ENCODE measurements at regions not wholly inside any gene's neighbourhood (a gene's known extent, or its start where the extent isn't known, plus 50 kb on each side); places are given as distances from the start of the nearest gene placed in this dataset.
"Not testable (repeated sequence)": the region's sequence is repeated elsewhere in the genome, so short reads cannot be mapped to it uniquely, and the experiment has no call there.

DNA sequence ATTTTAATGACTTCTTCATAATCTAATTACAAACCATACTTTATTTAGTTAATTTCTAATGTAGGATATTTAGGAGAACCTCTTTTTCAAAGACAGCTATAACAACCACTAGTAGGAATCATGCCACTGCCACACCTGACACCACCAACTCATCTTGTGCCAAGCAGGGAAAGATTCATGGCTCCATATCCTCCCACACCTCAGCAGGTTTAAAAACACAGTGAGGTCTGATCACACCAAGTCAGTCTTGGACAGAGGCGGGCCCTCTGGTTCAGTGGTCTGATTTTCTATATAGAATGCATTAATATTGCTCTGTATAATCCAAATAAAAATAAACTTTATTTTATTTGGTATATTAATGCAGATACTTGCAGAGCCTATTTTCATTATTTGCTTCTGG lies 227.7 kb upstream of the TTC29 start:
- DNase-seq = no peak

DNA sequence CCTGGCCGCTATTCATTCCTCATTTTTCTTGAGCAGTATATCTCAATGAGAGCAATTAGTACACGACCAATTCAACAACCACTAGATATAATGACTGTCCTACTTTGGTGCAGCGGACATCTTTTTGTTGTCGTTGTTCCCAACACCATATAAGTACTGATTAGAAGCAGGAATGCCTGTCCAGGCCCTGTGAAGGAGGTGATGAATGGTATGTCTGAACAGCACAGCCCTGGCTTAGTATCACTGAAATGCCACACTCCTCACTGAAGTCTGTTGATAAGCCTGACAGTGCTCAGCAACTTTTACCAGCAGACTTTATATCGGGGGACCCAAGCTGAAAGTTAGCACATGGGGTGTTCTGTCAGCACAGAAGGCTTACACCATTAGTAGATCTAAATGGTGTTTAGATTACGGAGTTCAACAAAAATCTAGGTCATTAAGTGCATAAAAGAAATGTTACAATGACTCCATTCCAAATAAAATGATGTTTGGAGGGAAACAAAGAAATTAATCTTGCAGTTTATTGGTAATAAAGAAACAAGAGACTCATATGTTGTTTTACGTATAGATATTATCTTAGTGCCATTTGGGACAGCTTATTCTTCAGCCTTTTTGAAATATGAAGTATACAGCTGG lies 228.3 kb upstream of the TTC29 start:
- no peak for DNase-seq

DNA sequence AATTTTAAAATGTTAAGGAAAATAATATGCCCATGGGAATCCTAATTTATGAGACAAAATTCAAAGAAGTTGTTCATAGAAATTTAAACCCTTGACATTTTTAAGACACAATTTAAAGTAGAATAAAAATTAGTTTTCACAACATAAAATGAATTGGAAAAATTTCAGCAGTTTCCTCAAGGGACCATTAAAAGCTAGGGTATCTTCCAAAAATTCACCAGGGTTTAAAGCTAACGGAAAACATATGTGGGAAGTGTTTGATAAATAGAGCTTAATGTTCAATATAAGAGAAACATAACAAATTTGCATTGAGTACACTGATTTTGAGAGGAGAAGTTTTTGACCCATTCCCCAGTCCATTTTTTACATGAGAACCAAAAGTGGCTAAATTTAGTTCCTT lies 228.9 kb upstream of the TTC29 start:
- DNase-seq = no peak

DNA sequence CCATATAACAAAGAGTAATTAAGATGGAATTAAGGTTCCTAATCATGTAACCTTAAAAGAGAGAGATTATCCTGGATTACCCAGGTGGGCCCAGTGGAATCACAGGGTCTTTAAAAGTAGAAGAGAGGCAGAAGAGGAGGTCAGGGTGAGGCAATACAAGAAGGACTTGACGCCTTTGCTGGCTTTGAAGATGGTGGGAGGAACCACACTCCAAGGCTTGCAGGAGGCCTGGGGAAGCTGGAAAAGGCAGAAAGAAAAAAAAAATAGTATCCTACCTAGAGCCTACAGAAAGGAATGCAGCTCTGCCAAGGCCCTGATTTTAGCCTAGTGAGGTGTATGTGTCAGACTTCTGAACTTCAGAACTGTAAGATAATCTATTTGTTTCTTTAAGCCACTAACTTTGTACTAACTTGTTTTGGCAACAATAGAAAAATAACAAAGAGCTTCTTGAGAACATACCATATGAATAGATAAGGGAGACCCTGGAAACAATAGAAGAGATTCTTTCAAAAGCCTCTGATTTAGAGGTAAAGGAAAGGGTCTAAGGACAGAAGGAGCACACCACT lies 229.9 kb upstream of the TTC29 start:
- DNase-seq = no peak

DNA sequence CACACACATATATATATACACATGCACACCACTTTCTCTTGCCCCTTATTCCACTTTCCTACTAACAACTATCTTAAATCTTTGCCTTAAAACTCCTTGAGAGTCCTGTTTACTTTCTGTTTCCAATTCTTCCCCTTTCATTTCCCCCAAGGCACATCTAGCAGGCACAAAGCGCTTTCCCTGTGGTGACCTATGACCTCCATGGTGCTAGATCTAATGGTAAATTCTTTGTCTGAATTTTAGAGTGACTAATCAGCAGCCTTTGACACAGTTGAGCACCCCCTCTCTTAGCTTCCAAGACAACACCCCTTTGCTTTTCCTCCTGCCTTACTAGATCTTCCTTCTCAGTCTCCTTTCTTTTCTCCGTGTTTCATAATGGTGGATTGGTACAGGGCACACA lies 236.4 kb upstream of the TTC29 start:
- no peak for DNase-seq

DNA sequence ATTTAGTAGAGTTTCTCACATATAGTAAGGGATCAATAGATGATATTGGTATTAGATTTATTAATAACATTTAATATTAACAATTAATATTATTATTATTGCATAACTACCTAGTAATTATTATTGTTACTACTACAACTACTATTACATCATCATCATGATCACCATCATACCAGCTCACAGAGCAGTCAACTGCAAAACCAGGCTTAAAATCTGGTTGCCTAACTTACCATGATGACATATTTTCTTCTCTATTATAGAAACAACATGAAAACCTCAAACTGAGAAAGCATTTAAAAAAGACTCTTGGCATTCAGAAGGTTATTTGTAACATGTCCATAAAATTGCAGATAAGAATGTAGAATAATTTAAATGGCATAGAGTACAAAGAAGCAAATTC lies 247.0 kb upstream of the TTC29 start:
- DNase-seq = no peak

DNA sequence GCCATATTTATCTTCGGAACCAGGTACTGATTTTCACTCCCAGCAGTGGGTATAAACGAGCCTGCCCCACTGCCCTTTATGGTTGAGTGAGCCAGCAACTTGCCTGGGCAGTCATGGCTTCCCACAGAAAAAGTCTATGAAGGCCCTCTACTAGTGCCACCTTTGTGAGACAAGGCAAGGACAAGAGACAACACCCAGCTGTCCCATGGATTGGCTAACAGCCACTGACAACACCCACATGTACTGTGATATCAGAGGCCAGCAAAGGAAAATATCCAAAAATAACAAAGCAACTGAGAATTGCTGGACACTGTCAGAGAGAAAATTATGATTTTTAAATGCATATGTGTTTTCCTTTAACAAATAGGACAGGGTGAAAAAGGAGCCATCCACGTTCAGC lies 248.4 kb upstream of the TTC29 start:
- DNase-seq = no peak

DNA sequence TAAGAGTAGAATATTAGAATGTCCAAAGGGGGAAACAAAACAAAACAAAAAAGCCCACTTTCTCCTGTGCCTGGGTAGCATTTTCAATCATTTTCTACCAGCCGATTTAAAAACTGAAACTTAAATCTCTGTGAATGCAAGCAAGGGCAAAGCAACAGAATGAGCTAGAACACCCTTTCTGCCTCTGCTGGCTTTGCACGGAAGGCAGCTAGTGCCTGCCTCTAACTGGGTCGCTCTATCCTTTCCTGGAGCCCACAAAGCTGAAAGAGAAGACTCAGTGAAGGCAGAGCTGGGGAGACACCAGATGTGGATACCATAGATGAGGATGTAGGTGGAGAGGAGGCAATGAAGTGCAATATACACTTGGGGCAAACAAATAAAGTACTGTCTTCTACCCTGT lies 248.9 kb upstream of the TTC29 start:
- no peak for DNase-seq

DNA sequence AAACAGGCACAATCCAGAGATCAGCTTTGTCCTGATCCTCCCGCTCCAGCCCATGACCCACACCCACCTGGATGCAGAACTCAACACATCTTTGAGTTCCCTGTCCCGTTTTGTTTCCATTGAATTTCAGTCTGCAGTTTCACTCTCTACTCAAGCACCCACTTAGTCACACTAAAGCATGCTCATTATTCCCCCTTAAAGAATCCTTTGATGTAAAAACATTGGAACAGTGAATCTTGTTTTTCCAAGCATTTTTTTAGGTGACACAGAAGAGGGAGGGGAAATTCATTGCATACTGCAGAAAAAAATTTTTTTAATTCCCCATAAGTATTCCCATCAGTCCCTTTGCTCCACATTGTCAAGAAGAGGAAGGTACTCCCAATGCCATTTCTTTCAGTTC lies 249.7 kb upstream of the TTC29 start:
- no peak for DNase-seq

DNA sequence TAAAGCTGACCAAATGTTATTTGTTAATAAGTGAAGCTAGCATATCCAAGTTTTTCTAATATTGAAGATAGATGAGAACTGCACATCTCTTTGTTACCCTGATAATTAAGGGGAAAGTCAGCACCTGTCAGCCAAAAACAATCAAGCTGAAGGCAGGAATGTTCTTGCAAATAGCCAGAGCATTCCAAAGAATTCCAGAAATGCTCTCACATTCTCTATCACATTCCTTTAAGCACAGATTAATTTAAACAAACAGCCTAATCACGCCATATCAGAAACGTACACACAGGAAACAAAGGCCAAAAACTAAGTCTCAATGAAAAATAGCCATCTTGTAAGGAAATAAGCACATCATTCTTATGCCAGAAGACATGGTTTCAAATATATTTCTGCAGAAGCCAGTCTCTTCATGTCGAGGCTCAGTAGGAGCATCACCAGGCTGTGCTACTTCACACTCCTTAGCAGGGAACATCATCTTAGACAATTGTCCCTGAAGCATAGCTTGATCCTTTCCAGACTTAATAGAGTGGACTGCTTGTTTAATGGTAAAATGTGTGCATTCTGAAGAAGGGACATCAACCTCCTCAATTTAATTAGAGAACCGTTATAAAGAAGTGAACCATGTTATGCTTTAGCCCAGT lies 252.9 kb upstream of the TTC29 start:
- no peak for DNase-seq

DNA sequence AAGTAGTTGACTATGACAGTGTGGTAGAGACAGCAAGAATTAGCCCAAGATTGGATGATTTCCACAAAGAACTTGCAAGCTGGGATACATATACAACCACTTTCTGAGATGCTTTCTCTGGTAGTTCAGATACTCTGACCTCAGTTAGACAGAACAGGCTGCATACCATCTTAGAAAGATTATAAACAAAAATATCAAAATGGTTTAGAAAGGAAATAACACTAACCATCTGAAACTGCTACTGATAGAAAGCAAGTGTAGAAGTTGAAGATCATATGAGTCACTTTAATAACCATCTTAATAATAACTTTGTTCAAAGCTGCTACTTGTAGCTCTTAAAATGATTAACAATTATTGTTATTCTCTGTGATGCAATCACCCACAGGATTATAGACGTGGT lies 255.4 kb upstream of the TTC29 start:
- no peak for DNase-seq

DNA sequence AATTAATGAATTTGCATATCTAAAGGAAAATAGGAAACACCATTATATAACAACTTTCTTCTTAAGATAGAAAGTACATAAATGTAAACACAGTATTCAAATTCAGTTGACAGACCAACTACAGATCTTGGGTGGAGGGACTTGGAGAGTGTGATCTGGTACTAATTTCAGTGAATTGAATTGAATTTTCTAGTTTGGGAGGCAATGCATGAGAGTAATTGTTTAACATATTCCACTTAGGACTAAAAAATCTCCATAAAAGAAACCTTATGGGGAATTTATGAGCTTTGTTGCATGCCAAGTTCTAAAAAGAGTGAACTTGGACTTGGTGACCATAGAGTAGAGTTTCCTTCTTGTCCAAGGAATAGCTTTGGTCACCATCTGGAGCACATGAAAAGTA lies 261.1 kb upstream of the TTC29 start:
- DNase-seq = no peak

DNA sequence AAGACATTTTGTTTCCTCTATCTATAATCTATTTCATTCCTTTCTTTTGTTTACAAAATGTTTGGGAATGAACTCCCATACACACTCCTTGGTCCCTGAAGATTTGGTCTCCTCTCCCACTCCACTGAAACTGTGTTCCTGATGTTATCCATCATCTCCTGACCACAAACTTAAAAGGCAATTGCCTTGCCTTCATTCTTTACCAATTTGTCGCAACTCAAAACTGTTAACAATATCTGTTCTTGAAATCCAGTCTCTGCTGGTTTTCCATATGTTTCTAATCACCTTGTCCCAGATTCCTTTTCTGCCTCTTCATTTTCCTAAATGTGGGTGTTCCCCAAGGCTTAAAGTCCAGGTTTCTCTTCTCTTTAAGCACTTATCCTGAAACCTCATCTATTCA lies 262.2 kb upstream of the TTC29 start:
- no peak for DNase-seq

DNA sequence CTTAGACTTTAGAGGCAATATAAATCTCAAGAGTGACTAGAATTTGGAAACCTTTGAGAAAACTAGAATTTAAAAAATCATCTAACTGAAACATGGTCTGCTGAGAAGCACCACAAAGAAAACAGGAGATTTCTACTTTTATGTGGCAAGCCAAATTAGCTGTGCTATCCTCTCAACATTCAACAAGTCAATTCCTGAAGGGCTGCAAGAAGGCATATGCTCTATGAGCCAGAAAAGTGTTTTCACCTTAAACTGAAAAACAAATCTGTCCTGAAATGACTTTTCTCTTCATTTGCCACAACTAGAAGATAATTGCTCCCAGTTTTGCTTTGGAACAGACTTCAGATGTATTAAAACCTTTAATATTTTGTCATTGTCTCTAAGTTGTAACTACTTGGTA lies 263.2 kb upstream of the EDNRA start:
- DNase-seq = no peak

DNA sequence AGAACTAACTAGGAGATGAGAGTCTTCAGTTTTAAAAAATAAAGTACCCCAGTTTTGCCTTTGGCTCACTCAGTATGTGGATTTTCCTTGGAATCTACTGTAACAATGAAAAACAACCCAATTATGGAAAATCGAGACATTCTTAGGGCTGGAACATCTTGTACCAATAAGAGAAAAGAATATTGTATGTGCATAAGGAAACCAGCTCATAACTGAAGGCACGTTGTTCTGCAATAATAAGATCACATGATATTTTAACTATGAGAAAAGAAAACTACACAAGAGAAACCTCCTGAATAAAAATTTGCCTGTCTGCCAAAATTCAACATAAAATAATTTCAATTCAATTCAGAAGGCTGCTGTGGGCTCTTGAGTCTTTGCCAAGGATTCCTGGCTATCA lies 261.8 kb upstream of the EDNRA start:
- DNase-seq = no peak

DNA sequence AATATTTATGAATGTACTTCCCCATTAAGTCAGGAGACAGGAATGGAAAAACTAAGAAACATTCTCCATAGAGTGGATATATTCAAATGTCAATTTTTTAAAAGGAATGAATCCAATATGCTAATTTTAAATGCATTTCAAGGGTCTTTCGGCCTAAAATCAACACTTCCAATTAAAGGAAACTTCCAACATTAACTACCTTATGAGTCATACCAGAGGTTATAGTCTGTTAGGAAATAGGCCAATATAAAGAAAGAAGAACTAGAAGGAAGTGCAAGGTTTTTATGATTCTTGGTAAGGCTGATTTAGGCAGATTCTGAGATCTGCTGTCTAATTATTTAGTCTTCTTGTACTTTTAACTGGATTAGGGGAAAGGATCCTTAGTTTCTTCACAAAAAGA lies 260.1 kb upstream of the EDNRA start:
- no peak for DNase-seq

DNA sequence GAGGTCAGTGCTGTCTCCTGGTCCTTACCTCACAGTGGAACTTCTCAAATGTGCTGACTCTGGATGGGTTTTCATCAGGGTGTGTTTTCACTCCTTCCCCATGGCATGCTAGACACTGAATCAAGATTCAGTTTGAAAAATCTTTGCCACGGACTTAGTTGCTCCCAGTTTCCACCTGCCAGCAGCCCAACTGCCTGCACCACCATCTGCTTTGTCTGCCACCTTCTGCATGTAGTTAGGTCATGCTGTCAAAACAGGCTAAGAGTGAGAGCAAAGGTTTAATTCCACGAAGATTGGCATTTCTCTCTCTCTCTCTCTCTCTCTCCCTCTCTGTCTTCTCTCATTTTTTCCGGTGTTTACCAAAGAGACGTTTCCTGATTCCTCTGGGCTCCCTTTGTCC lies 258.0 kb upstream of the EDNRA start:
- no peak for DNase-seq

DNA sequence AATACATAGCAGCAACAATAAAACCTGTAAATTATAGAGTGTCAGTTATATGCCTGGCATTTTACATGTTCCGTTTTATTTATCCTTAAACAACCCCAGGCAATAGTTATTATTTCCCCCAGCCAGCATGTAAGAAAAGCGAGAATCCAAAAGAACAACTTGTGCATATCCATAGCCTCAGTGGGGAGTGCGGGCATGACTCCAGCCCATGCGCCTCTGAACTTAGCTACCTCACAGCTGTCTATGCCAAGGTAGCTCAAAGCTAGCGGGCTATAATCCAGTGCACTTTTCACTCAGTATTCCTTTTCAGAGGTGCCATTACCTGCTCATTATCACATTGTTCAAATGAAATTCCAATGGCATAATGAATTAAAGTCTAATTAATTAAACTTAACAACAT lies 257.3 kb upstream of the EDNRA start:
- no peak for DNase-seq

DNA sequence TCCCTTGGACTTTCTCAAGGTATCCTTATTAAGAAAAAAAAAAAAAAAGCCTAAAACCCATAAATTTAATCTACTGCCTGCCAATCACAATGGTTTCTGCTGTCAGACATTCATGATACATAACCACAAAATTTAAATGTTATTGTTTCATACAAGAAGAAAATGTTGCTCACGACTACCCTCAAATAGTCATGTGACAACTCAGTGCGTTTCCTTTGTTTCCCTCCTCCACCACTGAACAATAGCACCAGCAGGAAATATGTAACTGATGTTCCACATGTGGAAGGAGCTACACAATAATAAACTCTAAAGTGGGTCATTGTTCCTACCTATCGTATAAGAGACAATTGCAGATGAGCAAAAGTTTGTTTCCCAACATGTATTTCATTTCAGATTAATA lies 244.1 kb upstream of the EDNRA start:
- no peak for DNase-seq

DNA sequence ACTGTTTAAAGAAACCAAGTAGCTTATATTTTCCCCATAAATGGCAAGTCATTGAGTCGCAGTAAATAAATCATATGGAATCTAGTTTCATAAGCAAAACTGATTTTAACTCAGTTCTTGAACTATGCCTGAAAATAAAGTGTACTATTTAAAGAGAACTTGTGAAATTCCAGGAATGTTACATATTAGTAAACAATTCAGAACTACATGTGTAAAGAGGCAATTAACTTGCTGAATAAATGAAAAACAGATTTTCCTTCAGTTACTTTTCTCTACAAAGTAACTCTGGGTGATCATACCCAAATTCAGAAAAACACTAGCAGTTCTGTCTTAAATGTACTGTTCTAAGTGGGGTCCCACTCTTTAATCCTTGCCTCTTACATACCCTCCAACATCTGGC lies 236.1 kb upstream of the EDNRA start:
- DNase-seq = no peak

DNA sequence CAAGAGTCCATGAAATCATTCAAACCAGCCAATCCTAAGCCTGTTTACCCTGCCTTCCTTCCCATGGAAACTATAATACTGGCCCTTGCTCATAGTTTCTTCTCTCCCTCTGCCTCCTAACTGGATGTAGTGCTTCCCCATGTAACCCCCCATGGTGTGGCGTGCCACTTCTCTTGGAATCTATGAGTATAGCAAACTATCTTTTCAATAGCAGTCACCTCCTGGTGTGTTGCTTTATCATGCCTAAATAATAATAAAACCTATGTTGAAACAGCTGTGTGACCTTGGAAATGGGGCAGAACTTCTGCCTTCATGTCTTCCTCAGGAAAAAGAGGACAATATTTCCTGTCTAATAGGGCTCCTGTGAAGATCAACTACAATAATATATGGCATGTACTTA lies 234.8 kb upstream of the EDNRA start:
- no peak for DNase-seq

DNA sequence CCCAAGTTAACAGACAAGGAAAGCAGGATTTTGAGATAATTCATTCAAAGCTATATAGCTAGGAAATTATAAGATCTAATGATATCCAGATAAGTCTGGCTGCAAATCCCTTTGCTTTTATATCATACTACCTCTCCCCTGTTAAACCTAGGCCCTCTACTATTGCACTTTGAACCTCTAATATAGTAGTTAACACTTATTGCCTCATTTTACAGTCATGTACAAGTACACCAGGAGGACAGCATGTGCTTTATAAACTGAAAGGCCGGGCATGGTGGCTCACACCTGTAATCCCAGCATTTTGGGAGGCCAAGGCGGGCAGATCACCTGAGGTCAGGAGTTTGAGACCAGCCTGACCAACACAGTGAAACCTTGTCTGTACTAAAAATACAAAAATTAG lies 234.4 kb upstream of the EDNRA start:
- DNase-seq = not testable (repeated sequence)

DNA sequence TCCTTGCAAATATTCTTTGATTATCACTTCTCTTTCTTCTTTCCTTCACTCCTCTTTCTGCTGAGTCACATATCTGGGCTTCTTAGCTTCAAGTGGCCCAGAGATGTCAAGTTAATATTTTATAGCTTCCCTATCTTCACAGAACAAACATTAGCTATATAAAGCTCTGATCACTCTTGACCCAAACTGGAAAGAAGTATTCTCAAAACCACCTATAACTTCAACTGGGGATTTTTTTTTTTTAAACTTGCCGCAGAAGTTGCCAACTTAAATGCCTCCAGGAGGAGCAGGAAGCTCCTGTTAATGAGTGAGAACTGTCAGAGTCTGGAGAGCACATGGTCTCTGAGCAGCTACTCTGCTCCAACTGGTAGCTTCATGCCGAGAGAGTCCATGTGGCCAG lies 233.3 kb upstream of the EDNRA start:
- no peak for DNase-seq

DNA sequence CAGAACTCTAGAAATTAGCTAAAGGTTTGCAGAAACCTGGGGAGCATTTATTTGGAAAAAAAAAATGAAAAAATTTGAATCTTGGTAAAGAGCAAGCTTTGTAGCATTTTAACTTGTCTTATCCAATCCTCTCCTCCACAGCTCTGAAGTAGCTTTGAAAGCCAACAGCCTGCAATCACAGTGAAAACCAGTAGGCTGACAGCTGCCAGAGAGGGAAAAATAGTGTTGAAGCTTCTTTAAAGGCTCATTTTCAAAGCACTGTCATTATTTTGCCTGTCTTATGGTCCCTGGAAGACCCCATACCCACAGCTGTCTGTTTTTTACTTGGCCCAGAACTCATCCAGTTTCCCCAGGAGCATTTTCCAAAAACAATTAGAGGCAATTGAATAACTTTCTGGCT lies 230.8 kb upstream of the EDNRA start:
- no peak for DNase-seq

DNA sequence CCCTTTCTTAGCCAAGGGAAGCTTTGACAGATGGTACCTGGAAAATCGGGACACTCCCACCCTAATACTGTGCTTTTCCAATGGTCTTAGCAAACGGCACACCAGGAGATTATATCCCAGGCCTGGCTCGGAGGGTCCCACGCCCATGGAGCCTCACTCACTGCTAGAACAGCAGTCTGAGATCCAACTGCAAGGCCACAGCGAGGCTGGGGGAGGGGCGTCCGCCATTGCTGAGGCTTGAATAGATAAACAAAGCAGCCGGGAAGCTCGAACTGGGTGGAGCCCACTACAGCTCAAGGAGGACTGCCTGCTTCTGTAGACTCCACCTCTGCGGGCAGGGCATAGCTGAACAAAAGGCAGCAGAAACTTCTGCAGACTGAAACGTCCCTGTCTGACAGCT lies 225.6 kb upstream of the EDNRA start:
- not testable (repeated sequence) for DNase-seq

All from NCI-H187 treated with DMSO at 0.1 percent for 48 hours (cell line).